ENCODE measurements at regions not wholly inside any gene's neighbourhood (a gene's known extent, or its start where the extent isn't known, plus 50 kb on each side); places are given as distances from the start of the nearest gene placed in this dataset.

DNA sequence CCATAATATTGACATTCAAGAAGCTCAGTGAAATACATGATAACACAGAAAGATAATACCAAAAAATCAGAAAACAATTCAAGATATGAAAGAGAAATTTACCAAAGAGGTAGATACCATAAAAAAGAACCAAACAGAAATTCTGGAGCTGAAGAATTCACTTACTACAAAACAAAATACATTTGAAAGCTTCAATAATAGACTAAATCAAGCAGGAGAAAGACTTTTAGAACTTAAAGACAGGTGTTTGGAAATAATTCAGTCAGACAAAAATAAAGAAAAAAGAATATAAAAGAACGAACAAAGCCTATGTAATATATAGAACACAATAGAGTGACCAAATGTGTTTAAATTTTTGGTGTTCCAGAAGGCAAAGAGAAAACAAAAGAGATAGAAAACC lies 158.7 kb downstream of the MOBP start:
- DNase-seq (no peak), ATAC-seq (ENCODE audit: low read depth) (no peak)
- no TSS peak for BruUV-seq (replicated peaks)
- no peak overlapping the region for H2AFZ ChIP-seq (replicated peaks; ENCODE audit: low read length, poor library complexity)
- no peak overlapping the region for H4K5ac ChIP-seq (ENCODE audit: low read depth, low read length)
- no peak overlapping the region for H2AK5ac ChIP-seq (ENCODE audit: low read depth, low read length)
- no peak overlapping the region for H3K4me2 ChIP-seq (ENCODE audit: low read depth, low read length)
- H4K8ac ChIP-seq (ENCODE audit: low read depth in 2 of 2, low read length in 2 of 2): no peak overlapping the region
- H3K4me1 ChIP-seq (ENCODE audit: control insufficient read depth, insufficient read depth, low read length): no peaks in the 10 kb centered on the region
- no peaks in the 10 kb centered on the region for H3K9me3 ChIP-seq (ENCODE audit: control insufficient read depth, insufficient read depth, low read length)
- in situ Hi-C loops (cut with MboI; ENCODE audit: low sequenced_read_pairs) (no loop called here), dilution Hi-C loops (cut with HindIII; ENCODE audit: low sequenced_read_pairs, unreplicated experiment) (no loop called here), intact Hi-C loops (cut with micrococcal nuclease) (no loop called here)
- no peak overlapping the region for H2AK9ac ChIP-seq (replicated peaks; ENCODE audit: low read depth, low read length, poor library complexity)
- no peak overlapping the region for H3K27ac ChIP-seq (ENCODE audit: insufficient read depth, low read length)
- H3K36me3 ChIP-seq (ENCODE audit: control insufficient read depth, insufficient read depth, low read length): no peaks in the 10 kb centered on the region
- H3K18ac ChIP-seq (ENCODE audit: low read depth, low read length): no peak overlapping the region
- H4K91ac ChIP-seq (ENCODE audit: insufficient read depth, low read depth, low read length): no peak overlapping the region
- no peak overlapping the region for H2BK20ac ChIP-seq (ENCODE audit: low read depth, low read length)
- H3K23ac ChIP-seq (ENCODE audit: low read depth, low read length): no peak overlapping the region
- H3K9ac ChIP-seq (ENCODE audit: low read depth, low read length): no peak overlapping the region
- H3K4ac ChIP-seq (ENCODE audit: low read depth, low read length): no peak overlapping the region
- no peak overlapping the region for H2BK15ac ChIP-seq (ENCODE audit: low read depth, low read length)
- WGBS, 2 experiments (ENCODE audit: extremely low coverage in 2 of 2, insufficient read length in 1 of 2): no CpG with 5 or more reads among the region's 1 CpG
- no peaks in the 10 kb centered on the region for H3K9me1 ChIP-seq (ENCODE audit: insufficient read depth, low read length)
- no peak overlapping the region for H3K4me3 ChIP-seq (ENCODE audit: insufficient read depth, low read depth, low read length)
- CTCF ChIA-PET: interaction anchor here (0.6 kb wide), 1 partner anchor 565 kb away, joined by 3 read pairs; no protein-coding TSS in a partner anchor
- H3K56ac ChIP-seq (ENCODE audit: extremely low read depth, insufficient read depth, low read length): no peak overlapping the region
- H3K27me3 ChIP-seq (ENCODE audit: control insufficient read depth, insufficient read depth, low read length): no peaks in the 10 kb centered on the region
- no peak overlapping the region for H2BK5ac ChIP-seq (ENCODE audit: low read depth, low read length, poor library complexity, severe bottlenecking)
- H3K79me1 ChIP-seq (ENCODE audit: low read depth in 1 of 2, low read length in 2 of 2): no peaks in the 10 kb centered on the region
- TF ChIP-seq MAFK (IDR thresholded peaks at IDR 0.05; ENCODE audit: low read depth, low read length): no peak
- no peak for TF ChIP-seq RCOR1 (IDR thresholded peaks at IDR 0.05; ENCODE audit: insufficient replicate concordance, low read length)
- TF ChIP-seq MAZ (IDR thresholded peaks at IDR 0.05; ENCODE audit: borderline replicate concordance, low read depth, low read length): no peak
- no peak for TF ChIP-seq BHLHE40 (IDR thresholded peaks at IDR 0.05; ENCODE audit: low read depth, low read length)
- no peak for TF ChIP-seq POLR2A (IDR thresholded peaks at IDR 0.05; ENCODE audit: low read depth, low read length)
- no peak for TF ChIP-seq NFE2L2 (IDR thresholded peaks at IDR 0.05; ENCODE audit: low read depth, low read length)
- TF ChIP-seq CHD1 (IDR thresholded peaks at IDR 0.05; ENCODE audit: low read depth, low read length): no peak
- no peak for TF ChIP-seq RFX5 (IDR thresholded peaks at IDR 0.05; ENCODE audit: low read depth, low read length)
- TF ChIP-seq, protein P1, sequence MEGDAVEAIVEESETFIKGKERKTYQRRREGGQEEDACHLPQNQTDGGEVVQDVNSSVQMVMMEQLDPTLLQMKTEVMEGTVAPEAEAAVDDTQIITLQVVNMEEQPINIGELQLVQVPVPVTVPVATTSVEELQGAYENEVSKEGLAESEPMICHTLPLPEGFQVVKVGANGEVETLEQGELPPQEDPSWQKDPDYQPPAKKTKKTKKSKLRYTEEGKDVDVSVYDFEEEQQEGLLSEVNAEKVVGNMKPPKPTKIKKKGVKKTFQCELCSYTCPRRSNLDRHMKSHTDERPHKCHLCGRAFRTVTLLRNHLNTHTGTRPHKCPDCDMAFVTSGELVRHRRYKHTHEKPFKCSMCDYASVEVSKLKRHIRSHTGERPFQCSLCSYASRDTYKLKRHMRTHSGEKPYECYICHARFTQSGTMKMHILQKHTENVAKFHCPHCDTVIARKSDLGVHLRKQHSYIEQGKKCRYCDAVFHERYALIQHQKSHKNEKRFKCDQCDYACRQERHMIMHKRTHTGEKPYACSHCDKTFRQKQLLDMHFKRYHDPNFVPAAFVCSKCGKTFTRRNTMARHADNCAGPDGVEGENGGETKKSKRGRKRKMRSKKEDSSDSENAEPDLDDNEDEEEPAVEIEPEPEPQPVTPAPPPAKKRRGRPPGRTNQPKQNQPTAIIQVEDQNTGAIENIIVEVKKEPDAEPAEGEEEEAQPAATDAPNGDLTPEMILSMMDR (conservative IDR thresholded peaks at IDR 0.05; ENCODE audit: low read depth, low read length): no peak
- TF ChIP-seq, protein P2, sequence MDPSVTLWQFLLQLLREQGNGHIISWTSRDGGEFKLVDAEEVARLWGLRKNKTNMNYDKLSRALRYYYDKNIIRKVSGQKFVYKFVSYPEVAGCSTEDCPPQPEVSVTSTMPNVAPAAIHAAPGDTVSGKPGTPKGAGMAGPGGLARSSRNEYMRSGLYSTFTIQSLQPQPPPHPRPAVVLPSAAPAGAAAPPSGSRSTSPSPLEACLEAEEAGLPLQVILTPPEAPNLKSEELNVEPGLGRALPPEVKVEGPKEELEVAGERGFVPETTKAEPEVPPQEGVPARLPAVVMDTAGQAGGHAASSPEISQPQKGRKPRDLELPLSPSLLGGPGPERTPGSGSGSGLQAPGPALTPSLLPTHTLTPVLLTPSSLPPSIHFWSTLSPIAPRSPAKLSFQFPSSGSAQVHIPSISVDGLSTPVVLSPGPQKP (IDR thresholded peaks at IDR 0.05; ENCODE audit: borderline replicate concordance, low read depth, low read length): no peak
- H2BK120ac ChIP-seq (ENCODE audit: low read depth, low read length): no peak overlapping the region
- H4K20me1 ChIP-seq (ENCODE audit: insufficient read depth, low read length): no peaks in the 10 kb centered on the region
- POLR2A ChIA-PET (ENCODE audit: unreplicated experiment): no interaction called here
- H3K14ac ChIP-seq (replicated peaks; ENCODE audit: low read depth, low read length): no peak overlapping the region

All from IMR-90 (cell line).